HG03135 (cell line): ENCODE measurements at regions not wholly inside any gene's neighbourhood (a gene's known extent, or its start where the extent isn't known, plus 50 kb on each side); places are given as distances from the start of the nearest gene placed in this dataset.

ENCODE experiments used
- ATAC-seq: cut with Tn5 transposase; IDR thresholded peaks from one replicate; pipeline ENCODE4 v1.9.1; 2021; ENCODE audit warnings: mild to moderate bottlenecking, moderate library complexity; ENCODE audit not compliant: unreplicated experiment

- no peak for ATAC-seq
These were observed 209.9 kb downstream of the COL4A1 start for GRCh38 chr13:110097013-110097412.

- no peak for ATAC-seq
These were observed 214.1 kb downstream of the COL4A1 start for GRCh38 chr13:110092831-110093247.

DNA sequence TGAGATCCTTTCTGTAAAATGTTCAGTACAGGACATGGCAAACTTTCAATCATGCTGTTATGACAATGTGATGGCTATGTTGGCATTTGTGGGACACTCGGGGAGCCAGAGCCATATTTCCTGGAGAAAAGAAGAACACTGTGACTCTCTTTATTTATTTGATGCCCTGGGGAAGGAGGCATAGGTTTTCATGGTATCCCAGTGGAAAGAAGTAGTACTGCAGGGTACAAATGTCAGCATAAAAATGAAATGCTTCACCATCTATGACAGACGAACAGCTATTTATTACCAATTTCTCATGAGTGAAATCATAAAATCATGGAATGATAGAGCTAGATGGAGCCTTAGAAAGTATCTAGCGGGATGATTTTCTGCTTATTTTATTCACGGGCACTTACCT is 217.1 kb downstream of the COL4A1 start:
- ATAC-seq = no peak

DNA sequence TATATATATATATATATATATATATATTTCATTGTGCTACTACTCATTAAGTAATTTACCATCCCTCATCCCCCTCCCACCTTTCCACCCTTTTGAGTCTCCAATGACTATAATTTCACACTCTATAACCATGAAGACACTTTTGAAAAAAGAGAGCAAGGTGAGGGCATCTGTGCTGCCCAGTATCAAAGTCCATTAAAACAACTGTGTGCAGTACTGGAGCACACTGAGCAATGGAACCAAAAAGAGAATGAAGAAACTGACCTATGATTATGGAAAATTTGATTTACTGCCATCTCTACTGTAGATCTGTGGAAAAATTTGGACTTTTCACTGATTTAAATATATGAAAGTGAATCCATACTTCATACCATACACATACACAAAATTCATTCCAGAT is 217.9 kb downstream of the COL4A1 start:
- ATAC-seq = no peak

- no peak for ATAC-seq
These were observed 233.0 kb downstream of the COL4A1 start for GRCh38 chr13:110073982-110074381.

- no peak for ATAC-seq
These were observed 236.3 kb downstream of the COL4A1 start for GRCh38 chr13:110070511-110071120.

- ATAC-seq = no peak
These were observed 236.9 kb downstream of the COL4A1 start for GRCh38 chr13:110070046-110070445.

DNA sequence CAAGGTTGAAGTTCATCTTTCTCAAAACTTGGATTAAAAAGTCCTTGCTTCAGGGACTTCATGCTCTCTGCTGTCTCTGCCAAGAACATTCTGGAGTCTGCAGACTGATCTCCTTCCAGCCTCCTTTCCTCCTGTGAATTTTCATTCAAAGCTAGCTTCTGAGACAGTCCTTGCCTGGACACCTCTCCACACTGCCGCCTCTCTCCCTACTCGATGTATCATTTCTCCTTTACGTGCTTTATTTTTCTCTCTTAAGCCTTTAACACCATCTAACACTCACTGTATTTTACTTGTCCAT is 238.8 kb downstream of the COL4A1 start:
- ATAC-seq = no peak

- no peak for ATAC-seq
These were observed 239.4 kb downstream of the COL4A1 start for GRCh38 chr13:110067355-110068175.

GRCh38 chr13:110065780-110066179 is 241.2 kb downstream of the COL4A1 start:
- no peak for ATAC-seq

- ATAC-seq = no peak
These were observed 243.2 kb downstream of the COL4A1 start for GRCh38 chr13:110063490-110064421.

- no peak for ATAC-seq
These were observed 244.0 kb downstream of the COL4A1 start for GRCh38 chr13:110062777-110063442.

GRCh38 chr13:110062077-110062776 is 244.7 kb downstream of the COL4A1 start:
- no peak for ATAC-seq

DNA sequence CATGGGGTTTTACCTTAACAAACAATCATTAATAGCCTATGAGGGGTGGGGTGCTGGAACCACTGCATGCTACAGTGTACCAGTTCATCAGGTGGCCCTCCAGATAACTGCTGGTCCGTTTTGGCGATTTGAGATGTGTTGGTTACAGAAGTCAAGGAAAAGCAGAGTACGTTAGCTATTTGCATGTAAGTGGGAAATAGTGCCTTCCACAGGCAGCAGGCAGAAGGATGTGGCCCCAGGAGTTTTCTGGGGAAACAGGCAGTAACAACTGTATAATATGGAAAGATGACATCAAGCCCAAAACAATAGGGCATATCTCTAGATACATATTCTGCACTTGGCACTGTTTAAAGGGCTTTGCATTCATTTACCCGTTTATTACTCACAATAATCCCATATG is 245.7 kb downstream of the COL4A1 start:
- no peak for ATAC-seq

DNA sequence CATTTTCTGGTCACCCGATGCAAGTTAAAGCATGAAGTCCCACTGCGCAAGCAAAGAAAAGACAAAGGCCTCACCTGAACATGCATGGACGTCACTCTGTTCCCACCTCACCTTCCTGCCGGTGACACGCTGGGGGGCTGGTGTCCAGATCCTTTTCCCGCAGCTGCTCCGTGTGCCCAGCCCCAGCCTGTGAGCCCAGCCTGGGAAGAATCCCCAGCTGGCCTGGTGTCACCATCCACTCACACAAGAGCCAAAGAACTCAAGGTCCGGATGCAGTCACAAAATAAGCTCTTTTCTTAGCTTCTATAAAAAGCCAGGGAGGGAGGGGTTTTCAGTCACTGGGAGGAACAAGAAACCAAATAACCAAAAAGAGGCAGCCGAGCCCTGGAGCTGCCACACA is 249.9 kb downstream of the COL4A1 start:
- ATAC-seq = no peak

- ATAC-seq = no peak
These were observed 250.3 kb downstream of the COL4A1 start for GRCh38 chr13:110056640-110057039.

DNA sequence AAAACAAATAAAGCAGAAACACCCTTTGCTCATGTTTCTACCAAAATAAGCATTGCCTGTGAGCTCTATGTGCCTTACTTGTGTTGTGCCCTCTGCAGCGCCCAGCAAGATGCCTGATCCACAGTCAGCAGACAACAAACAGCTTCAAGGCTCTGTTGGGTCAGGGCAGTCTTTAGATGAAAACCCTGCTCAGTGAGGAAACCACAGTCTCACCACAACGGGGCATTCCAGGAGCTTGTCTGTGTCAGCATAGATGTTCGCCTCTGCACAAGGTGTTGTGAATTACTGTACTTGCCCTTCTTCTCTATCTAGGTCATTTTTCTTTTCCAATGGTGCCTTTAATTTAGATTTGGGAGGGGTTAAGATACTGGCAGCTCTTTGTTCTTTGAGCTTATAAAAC is 251.9 kb downstream of the COL4A1 start:
- ATAC-seq = no peak

- no peak for ATAC-seq
These were observed 252.9 kb downstream of the COL4A1 start for GRCh38 chr13:110054041-110054440.

- no peak for ATAC-seq
These were observed 259.5 kb downstream of the COL4A1 start for GRCh38 chr13:110047496-110047895.

DNA sequence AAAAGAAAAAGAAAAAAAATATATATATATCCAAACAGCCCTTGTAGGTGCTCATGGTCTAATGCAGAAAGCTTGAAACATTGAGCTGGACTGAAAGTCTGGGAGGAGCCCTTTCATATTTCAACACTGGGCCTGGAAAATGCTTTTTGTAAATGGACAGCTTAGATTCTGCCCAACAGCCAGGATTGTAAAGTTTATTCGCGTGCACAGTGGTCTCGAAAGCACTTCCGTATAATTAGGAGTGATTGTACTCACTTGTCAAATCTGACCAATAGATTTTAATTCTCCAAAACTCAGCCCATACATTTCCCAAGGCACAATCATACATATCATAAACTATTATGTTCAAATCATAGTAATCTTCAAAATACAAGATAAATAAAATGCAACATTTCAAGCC is 260.1 kb downstream of the COL4A1 start:
- no peak for ATAC-seq

DNA sequence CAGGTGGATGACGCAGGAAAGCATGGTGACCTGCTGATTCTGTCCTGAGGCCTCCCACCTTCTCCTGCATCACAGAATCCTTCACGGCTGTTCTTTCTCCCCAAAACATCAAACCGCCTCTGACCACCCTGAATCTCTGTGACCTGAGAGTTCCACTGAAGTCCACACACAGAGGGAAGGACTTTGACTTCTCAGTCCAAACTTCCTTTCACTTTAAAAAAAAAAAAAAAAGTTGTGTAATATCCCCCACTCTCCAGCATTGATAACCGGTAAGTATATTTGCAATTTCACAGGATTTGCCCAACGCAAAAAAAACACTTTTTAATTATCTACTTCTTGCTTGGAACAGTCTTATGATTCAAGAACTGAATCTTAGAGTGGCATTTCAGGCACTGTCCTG is 259.5 kb upstream of the IRS2 start:
- ATAC-seq = no peak
